T-cell (primary cell): ENCODE measurements at regions not wholly inside any gene's neighbourhood (a gene's known extent, or its start where the extent isn't known, plus 50 kb on each side); places are given as distances from the start of the nearest gene placed in this dataset.
"Not testable (repeated sequence)": the region's sequence is repeated elsewhere in the genome, so short reads cannot be mapped to it uniquely, and the experiment has no call there.

ENCODE experiments used
- ATAC-seq, 4 experiments: fragments of 200-7000 bp in 3 of 4; fragments of 150-1000 bp in 1 of 4; cut with Tn5 transposase; replicated peaks in 1 of 4; 1 replicate in 3 of 4; 2 replicates in 1 of 4; pipeline ENCODE4 v1.10.0; 2021; ENCODE audit warnings: moderate library complexity in 3 of 4, mild to moderate bottlenecking in 2 of 4, moderate number of reproducible peaks in 1 of 4
- CTCF ChIA-PET, 2 donors: fragments of 300-600 bp; sonication (Branson Sonifier 250); formaldehyde crosslinking; loops; one replicate each; lab custom pipeline; 2022; ENCODE audit warnings: antibody characterized with exemption in 2 of 2; lab: Charles Lee
- POLR2A ChIA-PET, 2 donors: fragments of 300-600 bp; sonication (Branson Sonifier 250); formaldehyde crosslinking; loops; one replicate each; lab custom pipeline; 2022; ENCODE audit warnings: antibody characterized with exemption in 2 of 2; lab: Charles Lee
- DNase-seq, 35 experiments: peaks; one replicate each; pipeline versions ENCODE4 v3.0.0 to v3.0.0-alpha.2; 2013 to 2023
- H3K27ac ChIP-seq: one replicate; pipeline ENCODE4 v1.5.1; 2013; ENCODE audit warnings: low read length
- H3K27me3 ChIP-seq, 2 experiments: replicated peaks in 1 of 2; 1 replicate in 1 of 2; 2 replicates in 1 of 2; pipeline versions ENCODE4 v1.6.1 to v1.7.0; 2013; ENCODE audit warnings: low read length in 1 of 2, mixed read lengths in 1 of 2; ENCODE audit not compliant: control insufficient read depth in 2 of 2, insufficient read depth in 2 of 2; ENCODE audit errors: extremely low read depth in 1 of 2
- H3K36me3 ChIP-seq, 2 donors: 1 replicate in 1 of 2; 2 replicates in 1 of 2; pipeline versions ENCODE4 v1.6.1 to v1.7.0; 2013; ENCODE audit warnings: low read length in 1 of 2; ENCODE audit not compliant: control insufficient read depth in 2 of 2, insufficient read depth in 1 of 2; ENCODE audit errors: extremely low read depth in 1 of 2
- H3K4me1 ChIP-seq, 2 experiments: 1 replicate in 1 of 2; 2 replicates in 1 of 2; pipeline versions ENCODE4 v1.6.1 to v1.7.0; 2013; ENCODE audit warnings: low read length in 2 of 2, mixed read lengths in 1 of 2; ENCODE audit not compliant: insufficient read depth in 2 of 2, control insufficient read depth in 1 of 2; ENCODE audit errors: extremely low read depth in 1 of 2
- H3K4me3 ChIP-seq, 2 donors: 1 replicate in 1 of 2; 2 replicates in 1 of 2; pipeline versions ENCODE4 v1.5.1 to v1.7.0; 2013; ENCODE audit warnings: mild to moderate bottlenecking in 2 of 2, low read length in 1 of 2, moderate library complexity in 1 of 2; ENCODE audit not compliant: control insufficient read depth in 1 of 2; ENCODE audit errors: extremely low read depth in 1 of 2
- H3K9me3 ChIP-seq: 2 replicates; pipeline ENCODE4 v1.7.0; 2013
- H3K27ac Mint-ChIP-seq, 2 donors: one replicate each; pipeline ENCODE4 v1.8.0; 2020 to 2021; ENCODE audit warnings: mild to moderate bottlenecking in 2 of 2, mixed read lengths in 2 of 2
- H3K27me3 Mint-ChIP-seq, 2 donors: one replicate each; pipeline ENCODE4 v1.8.0; 2021 to 2022; ENCODE audit warnings: mixed read lengths in 2 of 2
- H3K36me3 Mint-ChIP-seq: one replicate; pipeline ENCODE4 v1.8.0; 2021; ENCODE audit warnings: mixed read lengths
- H3K4me1 Mint-ChIP-seq, 3 donors: one replicate each; pipeline ENCODE4 v1.8.0; 2020 to 2022; ENCODE audit warnings: mixed read lengths in 3 of 3, mild to moderate bottlenecking in 1 of 3
- H3K4me3 Mint-ChIP-seq, 3 donors: one replicate each; pipeline ENCODE4 v1.8.0; 2020 to 2022; ENCODE audit warnings: mild to moderate bottlenecking in 3 of 3, mixed read lengths in 3 of 3, moderate library complexity in 3 of 3
- H3K9me3 Mint-ChIP-seq, 3 donors: one replicate each; pipeline ENCODE4 v1.8.0; 2020 to 2022; ENCODE audit warnings: mixed read lengths in 3 of 3
- WGBS: methylation state at CpG from one replicate; pipeline ENCODE4 v1.1.5; 2013; ENCODE audit warnings: missing lambda C conversion rate; ENCODE audit not compliant: insufficient coverage; 5-methylcytosine and 5-hydroxymethylcytosine counted together

DNA sequence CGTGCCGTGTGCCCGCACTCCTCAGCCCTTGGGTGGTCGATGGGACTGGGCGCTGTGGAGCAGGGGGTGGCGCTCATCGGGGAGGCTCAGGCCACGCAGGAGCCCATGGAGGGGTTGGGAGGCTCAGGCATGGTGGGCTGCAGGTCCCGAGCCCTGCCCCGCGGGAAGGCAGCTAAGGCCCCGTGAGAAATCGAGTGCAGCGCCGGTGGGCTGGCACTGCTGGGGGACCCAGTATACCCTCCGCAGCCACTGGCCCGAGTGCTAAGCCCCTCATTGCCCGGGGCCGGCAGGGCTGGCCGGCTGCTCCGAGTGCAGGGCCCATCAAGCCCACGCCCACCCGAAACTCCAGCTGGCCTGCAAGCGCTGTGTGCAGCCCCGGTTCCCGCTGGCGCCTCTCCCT, 384.1 kb downstream of the GLUD2 start:
- H3K4me1 ChIP-seq, H3K9me3 ChIP-seq, H3K36me3 Mint-ChIP-seq, H3K27ac ChIP-seq, H3K4me3 Mint-ChIP-seq, H3K27me3 Mint-ChIP-seq, POLR2A ChIA-PET, H3K36me3 ChIP-seq, ATAC-seq, CTCF ChIA-PET, H3K4me1 Mint-ChIP-seq, DNase-seq, H3K27me3 ChIP-seq, H3K9me3 Mint-ChIP-seq, H3K4me3 ChIP-seq, H3K27ac Mint-ChIP-seq: not testable (repeated sequence)
- WGBS, result 87% methylated on average over 3 of the region's 27 CpGs

DNA sequence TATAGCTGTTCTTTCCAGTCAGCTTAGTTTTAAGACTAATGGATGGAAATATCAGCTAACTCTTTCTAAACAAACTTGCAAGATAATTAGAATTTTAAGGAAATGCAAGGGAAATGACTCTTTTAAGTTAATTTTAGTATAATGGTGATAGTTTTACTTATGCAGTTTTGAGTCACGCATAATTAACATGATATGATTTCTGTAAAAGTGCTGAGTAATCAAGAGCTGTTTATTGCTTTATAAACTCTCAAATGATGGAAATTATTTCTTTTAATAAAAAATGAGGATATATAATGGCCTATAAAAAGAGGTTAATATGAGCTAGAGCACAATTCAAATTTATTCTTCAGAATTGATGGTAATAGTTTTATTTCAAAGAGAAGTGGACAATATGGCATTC, 385.9 kb downstream of the GLUD2 start:
- DNase-seq (no peak), ATAC-seq (no peak)
- Mint-ChIP-seq H3K27me3 (no peaks in the 10 kb centered on the region), H3K9me3 (no peaks in the 10 kb centered on the region), H3K4me3 (no peak overlapping the region), H3K27ac (no peak overlapping the region), H3K36me3 (no peaks in the 10 kb centered on the region), H3K4me1 (no peaks in the 10 kb centered on the region)
- Histone ChIP-seq H3K4me3 (no peak overlapping the region), H3K9me3 (no peaks in the 10 kb centered on the region), H3K4me1 (no peaks in the 10 kb centered on the region), H3K27me3 (no peaks in the 10 kb centered on the region), H3K36me3 (no peaks in the 10 kb centered on the region), H3K27ac (no peak overlapping the region)
- POLR2A ChIA-PET, result no interaction called here
- no CpG with 5 or more reads among the region's 1 CpG for WGBS
- CTCF ChIA-PET, result no interaction called here

DNA sequence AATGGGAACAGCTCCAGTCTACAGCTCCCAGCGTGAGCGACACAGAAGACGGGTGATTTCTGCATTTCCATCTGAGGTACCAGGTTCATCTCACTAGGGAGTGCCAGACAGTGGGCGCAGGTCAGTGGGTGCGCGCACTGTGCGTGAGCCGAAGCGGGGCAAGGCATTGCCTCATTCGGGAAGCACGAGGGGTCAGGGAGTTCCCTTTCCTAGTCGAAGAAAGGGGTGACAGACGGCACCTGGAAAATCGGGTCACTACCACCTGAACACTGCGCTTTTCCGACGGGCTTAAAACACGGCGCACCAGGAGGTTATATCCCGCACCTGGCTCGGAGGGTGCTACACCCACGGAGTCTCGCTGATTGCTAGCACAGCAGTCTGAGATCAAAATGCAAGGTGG, 390.3 kb downstream of the GLUD2 start:
- H3K27ac ChIP-seq, H3K4me1 ChIP-seq, H3K4me1 Mint-ChIP-seq, ATAC-seq, H3K36me3 Mint-ChIP-seq, H3K4me3 Mint-ChIP-seq, H3K27me3 ChIP-seq, CTCF ChIA-PET, DNase-seq, H3K36me3 ChIP-seq, H3K9me3 Mint-ChIP-seq, H3K9me3 ChIP-seq, H3K4me3 ChIP-seq, POLR2A ChIA-PET, H3K27me3 Mint-ChIP-seq: not testable (repeated sequence)
- 100% methylated on average over 4 of the region's 23 CpGs for WGBS
- peak overlapping the region in 1 of 2 donors; percentile 8 for H3K27ac Mint-ChIP-seq

DNA sequence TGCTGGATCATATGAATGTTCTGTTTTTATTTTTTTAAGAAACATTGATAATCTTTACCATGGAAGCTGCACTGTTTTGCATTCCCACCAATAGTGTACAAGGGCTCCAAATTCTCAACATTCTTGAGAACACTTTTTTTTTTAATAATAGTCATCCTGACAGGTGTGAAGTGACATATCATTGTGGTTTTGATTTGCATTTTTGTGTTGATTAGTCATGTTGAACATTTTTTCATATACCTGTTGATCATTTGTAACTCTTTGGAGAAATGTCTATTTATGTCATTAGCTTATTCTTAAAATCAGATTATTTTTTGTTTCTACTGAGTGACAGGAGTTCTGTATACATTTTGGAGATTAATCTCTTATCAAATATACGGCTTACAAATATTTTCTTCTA, 408.5 kb downstream of the GLUD2 start:
- ChIA-PET POLR2A (no interaction called here), CTCF (no interaction called here)
- no peak for DNase-seq
- Mint-ChIP-seq H3K27me3 (peaks cover 0 to 5% of the 10 kb centered on the region in 2 donors), H3K27ac (no peak overlapping the region), H3K4me3 (no peak overlapping the region), H3K4me1 (no peaks in the 10 kb centered on the region), H3K9me3 (peaks cover 0 to 4% (median 0%) of the 10 kb centered on the region in 3 donors), H3K36me3 (no peaks in the 10 kb centered on the region)
- Histone ChIP-seq H3K4me1 (no peaks in the 10 kb centered on the region), H3K27me3 (no peaks in the 10 kb centered on the region), H3K9me3 (no peaks in the 10 kb centered on the region), H3K27ac (no peak overlapping the region), H3K36me3 (no peaks in the 10 kb centered on the region), H3K4me3 (no peak overlapping the region)
- no peak for ATAC-seq
- WGBS, result no CpG with 5 or more reads among the region's 1 CpG

DNA sequence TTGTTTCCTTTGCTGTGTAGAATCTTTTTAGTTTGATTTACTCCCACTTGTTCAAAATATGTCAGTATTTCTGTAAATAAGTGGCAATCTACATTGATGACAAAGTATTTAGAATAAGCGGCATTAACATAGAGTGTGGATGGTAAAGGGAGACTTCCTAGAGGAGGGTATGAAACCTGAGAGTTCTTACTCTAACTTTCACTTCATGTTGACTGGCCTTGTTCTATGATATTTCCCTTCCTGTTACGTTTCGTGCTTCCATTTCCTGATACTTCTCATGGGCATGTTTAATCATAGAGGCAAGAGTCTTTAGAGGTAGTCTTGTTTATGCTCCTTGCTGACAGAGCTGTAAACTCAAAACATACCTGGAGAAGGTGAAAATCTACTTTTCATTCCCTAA, 408.9 kb downstream of the GLUD2 start:
- peaks cover 0 to 5% of the 10 kb centered on the region in 2 donors for H3K27me3 Mint-ChIP-seq
- no peaks in the 10 kb centered on the region for H3K4me1 Mint-ChIP-seq
- no peak overlapping the region for H3K27ac Mint-ChIP-seq
- no peaks in the 10 kb centered on the region for H3K36me3 Mint-ChIP-seq
- no peaks in the 10 kb centered on the region for H3K36me3 ChIP-seq
- no peak overlapping the region for H3K4me3 Mint-ChIP-seq
- no peak overlapping the region for H3K27ac ChIP-seq
- no peak overlapping the region for H3K4me3 ChIP-seq
- CTCF ChIA-PET, result no interaction called here
- ATAC-seq (no peak), DNase-seq (no peak)
- H3K27me3 ChIP-seq, result no peaks in the 10 kb centered on the region
- no peaks in the 10 kb centered on the region for H3K4me1 ChIP-seq
- H3K9me3 ChIP-seq, result no peaks in the 10 kb centered on the region
- H3K9me3 Mint-ChIP-seq, result peaks cover 0 to 4% (median under 1%) of the 10 kb centered on the region in 3 donors
- no CpG with 5 or more reads among the region's 3 CpGs for WGBS
- POLR2A ChIA-PET, result no interaction called here

DNA sequence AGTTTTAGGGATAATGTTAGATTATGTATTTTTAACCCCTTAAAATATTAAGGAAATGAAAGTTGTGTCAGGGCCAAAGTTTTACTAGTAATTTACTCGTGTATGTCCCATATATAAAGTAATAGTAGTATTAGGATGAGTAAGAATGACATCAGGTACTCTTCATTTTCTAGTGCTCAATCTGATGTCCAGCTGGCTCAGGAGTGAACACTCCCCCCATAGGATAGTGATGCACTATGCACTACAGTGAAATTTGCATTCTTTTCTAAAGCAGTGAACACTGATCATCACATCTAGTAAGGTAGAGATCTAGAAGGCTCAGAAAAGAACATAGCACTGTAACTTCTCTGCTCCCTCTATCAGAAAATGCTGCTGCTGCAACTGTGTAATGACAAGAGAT, 409.7 kb downstream of the GLUD2 start:
- Mint-ChIP-seq H3K9me3 (peaks cover 0 to 4% (median 4%) of the 10 kb centered on the region in 3 donors), H3K27me3 (peaks cover 0 to 5% of the 10 kb centered on the region in 2 donors), H3K4me1 (no peaks in the 10 kb centered on the region), H3K27ac (no peak overlapping the region), H3K36me3 (no peaks in the 10 kb centered on the region), H3K4me3 (no peak overlapping the region)
- DNase-seq (no peak), ATAC-seq (no peak)
- CTCF ChIA-PET, result no interaction called here
- POLR2A ChIA-PET, result no interaction called here
- no peak overlapping the region for H3K27ac ChIP-seq
- H3K4me1 ChIP-seq, result no peaks in the 10 kb centered on the region
- WGBS, result no CpG with 5 or more reads among the region's 1 CpG
- H3K27me3 ChIP-seq, result no peaks in the 10 kb centered on the region
- no peaks in the 10 kb centered on the region for H3K9me3 ChIP-seq
- no peaks in the 10 kb centered on the region for H3K36me3 ChIP-seq
- no peak overlapping the region for H3K4me3 ChIP-seq

DNA sequence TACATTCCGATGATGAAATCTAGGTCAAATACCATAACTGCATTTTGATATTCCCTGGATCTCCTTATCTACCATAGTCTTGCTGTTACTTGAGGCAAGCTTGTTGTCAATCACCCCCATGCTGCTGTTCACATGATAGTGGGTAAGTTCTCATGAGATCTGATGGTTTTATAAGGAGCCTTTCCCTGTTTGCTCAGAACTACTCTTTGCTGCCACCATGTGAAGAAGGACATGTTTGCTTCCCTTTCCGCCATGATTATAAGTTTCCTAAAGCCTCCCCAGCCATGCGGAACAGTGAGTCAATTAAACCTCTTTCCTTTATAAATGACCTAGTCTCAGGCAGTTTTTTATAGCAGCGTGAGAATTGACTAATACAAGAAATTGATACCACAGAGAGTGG, 432.0 kb downstream of the GLUD2 start:
- Histone ChIP-seq H3K36me3 (no peaks in the 10 kb centered on the region), H3K4me1 (no peaks in the 10 kb centered on the region), H3K4me3 (no peak overlapping the region), H3K27me3 (no peaks in the 10 kb centered on the region), H3K9me3 (no peaks in the 10 kb centered on the region), H3K27ac (no peak overlapping the region)
- peaks cover 2 to 14% of the 10 kb centered on the region in 2 donors for H3K27me3 Mint-ChIP-seq
- H3K4me1 Mint-ChIP-seq, result no peaks in the 10 kb centered on the region
- H3K9me3 Mint-ChIP-seq, result peaks cover 4 to 6% (median 5%) of the 10 kb centered on the region in 3 donors
- H3K27ac Mint-ChIP-seq, result no peak overlapping the region
- H3K4me3 Mint-ChIP-seq, result no peak overlapping the region
- DNase-seq (no peak), ATAC-seq (no peak)
- WGBS, result no CpG with 5 or more reads among the region's 4 CpGs
- no peaks in the 10 kb centered on the region for H3K36me3 Mint-ChIP-seq
- ChIA-PET CTCF (no interaction called here), POLR2A (no interaction called here)
